H7 (cell line): ENCODE measurements at regions not wholly inside any gene's neighbourhood (a gene's known extent, or its start where the extent isn't known, plus 50 kb on each side); places are given as distances from the start of the nearest gene placed in this dataset.
"Not testable (repeated sequence)": the region's sequence is repeated elsewhere in the genome, so short reads cannot be mapped to it uniquely, and the experiment has no call there.

Source experiments
- DNase-seq: peaks from one replicate; pipeline ENCODE4 v3.0.0; 2012
- H3K27me3 ChIP-seq: 2 replicates; pipeline ENCODE4 v1.6.0; 2011; ENCODE audit warnings: mild to moderate bottlenecking, low read length; ENCODE audit not compliant: control insufficient read depth, insufficient read depth
- H3K36me3 ChIP-seq: replicated peaks from 2 replicates; pipeline ENCODE4 v1.5.1; 2011; ENCODE audit warnings: low read length; ENCODE audit not compliant: control insufficient read depth, insufficient read depth
- H3K4me3 ChIP-seq: 2 replicates; pipeline ENCODE4 v1.5.1; 2011; ENCODE audit warnings: low read depth, mild to moderate bottlenecking, control low read depth, low read length, moderate library complexity; ENCODE audit not compliant: insufficient read depth

DNA sequence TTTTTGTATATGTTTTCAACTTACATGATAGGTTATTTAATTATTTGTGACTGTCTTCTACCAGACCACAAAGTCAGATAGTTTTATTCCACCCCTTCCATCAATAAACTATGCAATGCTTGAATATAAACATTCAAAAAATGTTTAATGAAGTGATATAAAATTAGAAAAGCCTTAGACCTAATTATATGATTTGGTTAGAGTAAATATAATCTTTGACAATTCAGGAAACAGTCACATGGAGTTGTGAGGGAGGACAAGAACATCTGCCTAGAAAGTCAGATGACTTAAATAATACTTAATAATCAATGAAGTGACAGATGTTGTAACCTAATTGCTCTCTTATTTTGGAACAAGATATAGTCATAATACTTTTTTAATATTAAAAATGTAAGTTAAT lies 710.3 kb downstream of the ZBBX start:
- DNase-seq = no peak
- Histone ChIP-seq H3K27me3 (no peaks in the 10 kb centered on the region), H3K4me3 (no peak overlapping the region), H3K36me3 (no peaks in the 10 kb centered on the region)

DNA sequence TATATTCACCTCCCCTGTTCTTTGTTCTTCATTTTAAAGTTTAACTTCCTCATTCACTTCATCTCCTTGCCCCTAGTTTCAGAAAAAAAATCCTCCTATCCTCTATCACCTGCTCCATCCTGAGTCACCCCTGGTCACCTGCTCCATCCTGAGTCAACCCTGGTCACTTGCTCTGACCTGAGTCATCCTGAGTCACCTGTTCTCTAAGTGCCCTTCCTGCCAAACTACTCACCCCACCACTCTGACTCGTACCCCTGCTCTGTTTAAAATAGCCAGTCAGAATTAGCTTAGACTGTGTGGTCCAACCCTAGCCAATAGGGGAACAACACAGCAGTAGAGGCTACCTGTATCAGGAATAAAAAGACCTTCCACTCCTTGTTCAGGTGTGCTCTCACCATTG lies 716.9 kb downstream of the ZBBX start:
- Histone ChIP-seq H3K4me3 (no peak overlapping the region), H3K27me3 (no peaks in the 10 kb centered on the region), H3K36me3 (no peaks in the 10 kb centered on the region)
- DNase-seq = no peak

DNA sequence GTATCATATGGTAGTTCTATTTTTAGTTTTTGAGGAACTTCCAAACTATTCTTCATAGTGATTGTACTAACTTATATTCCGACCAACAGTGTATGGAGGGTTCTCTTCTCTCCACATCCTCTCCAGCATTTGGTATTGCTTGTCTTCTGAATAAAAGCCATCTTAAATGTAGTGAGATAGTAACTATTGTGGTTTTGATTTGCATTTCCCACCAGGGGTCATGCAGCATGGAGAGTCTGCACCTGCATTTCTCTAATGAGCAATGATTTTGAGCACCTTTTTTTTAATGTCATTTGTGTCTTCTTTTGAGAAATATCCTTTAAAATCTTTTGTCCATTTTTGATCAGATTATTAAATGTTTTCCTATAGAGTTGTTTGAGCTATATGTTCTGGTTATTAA lies 718.5 kb downstream of the ZBBX start:
- no peaks in the 10 kb centered on the region for H3K27me3 ChIP-seq
- no peak for DNase-seq

DNA sequence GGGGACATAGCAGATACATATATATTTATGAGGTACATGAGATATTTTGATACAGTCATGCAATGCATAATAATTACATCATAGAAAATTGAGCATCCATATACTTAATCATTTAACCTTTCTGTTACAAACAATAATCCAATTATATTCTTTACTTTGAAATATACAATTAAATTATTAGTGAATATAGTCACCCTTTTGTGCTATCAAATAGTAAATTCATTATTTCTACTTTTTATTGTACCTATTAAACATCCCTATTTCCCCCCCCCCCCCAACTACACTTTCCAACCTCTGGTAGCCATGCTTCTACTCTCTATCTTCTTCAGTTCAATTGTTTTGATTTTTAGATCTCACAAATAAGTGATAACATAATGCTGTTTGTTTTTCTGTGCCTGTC lies 719.1 kb downstream of the ZBBX start:
- Histone ChIP-seq H3K36me3 (no peaks in the 10 kb centered on the region), H3K27me3 (no peaks in the 10 kb centered on the region), H3K4me3 (no peak overlapping the region)
- no peak for DNase-seq

More for the DNA sequence above, 718.5 kb downstream of the ZBBX start:
- Histone ChIP-seq H3K4me3 (no peak overlapping the region), H3K36me3 (no peaks in the 10 kb centered on the region)

DNA sequence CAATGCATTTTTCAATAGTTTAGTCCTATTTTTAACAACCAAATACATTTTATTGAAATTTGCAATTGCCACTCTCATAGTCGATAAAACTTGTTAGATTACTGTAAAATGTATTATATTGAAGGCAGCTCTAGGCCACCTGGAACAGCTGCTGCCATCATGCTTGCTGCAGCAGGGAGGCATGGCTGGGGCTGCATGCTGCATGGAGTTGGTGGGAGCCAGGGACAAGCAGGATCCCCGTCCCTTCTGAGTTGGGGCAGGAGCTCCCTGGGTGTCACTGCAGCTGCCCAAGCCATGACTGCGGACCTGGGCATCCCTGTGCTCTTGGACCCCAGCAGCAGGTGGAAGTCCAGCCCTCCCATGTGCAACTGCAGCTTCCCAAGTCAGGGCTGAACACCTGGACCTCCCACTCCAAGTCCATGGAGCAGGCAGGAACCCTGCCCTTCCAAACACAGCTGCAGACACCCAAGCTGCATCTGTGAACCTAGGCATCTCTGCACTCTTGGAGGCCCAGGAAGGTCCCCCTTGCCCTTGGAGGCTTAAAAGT lies 742.0 kb downstream of the ZBBX start:
- H3K36me3 ChIP-seq = no peaks in the 10 kb centered on the region
- H3K27me3 ChIP-seq = no peaks in the 10 kb centered on the region
- no peak overlapping the region for H3K4me3 ChIP-seq
- DNase-seq = no peak

DNA sequence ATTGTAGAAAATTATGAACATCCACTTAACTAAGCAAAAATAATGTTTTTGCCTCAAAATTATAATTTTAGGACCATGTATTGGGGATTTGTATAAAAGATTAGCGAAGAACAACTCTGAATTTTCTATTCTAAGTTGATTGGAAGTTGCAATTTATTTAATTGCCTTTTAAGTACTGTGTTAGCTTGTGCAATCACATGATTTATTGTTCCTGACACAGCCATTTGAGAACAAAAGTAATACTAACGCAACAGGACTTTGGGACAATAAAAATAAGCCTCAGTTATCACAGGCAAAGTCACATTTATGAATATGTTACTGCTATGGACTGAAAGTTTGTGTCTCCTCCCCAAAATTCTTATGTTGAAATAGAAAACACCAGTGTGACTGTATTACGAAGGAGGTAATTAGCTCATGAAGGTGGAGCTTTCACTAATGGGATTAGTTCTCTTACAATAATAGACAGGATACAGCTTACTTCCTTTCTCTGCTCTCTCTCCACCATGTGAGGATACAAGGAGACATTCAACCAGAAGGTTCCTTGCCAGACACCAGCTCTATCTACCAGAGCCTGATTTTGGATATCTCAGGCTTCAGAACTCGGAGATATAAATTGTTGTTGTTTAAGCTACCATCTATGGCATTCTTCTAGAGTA lies 745.9 kb downstream of the ZBBX start:
- Histone ChIP-seq H3K27me3 (no peaks in the 10 kb centered on the region), H3K4me3 (no peak overlapping the region), H3K36me3 (no peaks in the 10 kb centered on the region)
- DNase-seq = no peak

DNA sequence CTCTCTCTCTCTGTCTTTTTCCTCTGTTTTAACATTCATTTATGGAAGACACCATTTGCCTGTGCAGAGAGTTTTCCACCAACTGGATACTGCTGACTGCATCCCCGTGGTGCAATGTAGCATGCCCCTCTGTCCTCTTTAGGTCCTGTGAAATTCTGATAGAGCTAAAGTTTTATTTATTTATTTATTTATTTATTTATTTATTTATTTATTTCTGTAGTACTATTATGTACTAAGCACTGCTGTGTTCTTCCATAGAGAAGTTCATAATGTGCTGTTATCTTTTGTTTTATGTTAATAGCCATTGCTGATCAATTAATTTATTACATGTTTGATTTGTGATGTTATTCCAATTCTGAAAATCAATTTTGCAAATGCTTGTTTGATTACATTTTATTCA lies 749.9 kb downstream of the ZBBX start:
- Histone ChIP-seq H3K4me3 (no peak overlapping the region), H3K36me3 (no peaks in the 10 kb centered on the region), H3K27me3 (no peaks in the 10 kb centered on the region)
- no peak for DNase-seq

DNA sequence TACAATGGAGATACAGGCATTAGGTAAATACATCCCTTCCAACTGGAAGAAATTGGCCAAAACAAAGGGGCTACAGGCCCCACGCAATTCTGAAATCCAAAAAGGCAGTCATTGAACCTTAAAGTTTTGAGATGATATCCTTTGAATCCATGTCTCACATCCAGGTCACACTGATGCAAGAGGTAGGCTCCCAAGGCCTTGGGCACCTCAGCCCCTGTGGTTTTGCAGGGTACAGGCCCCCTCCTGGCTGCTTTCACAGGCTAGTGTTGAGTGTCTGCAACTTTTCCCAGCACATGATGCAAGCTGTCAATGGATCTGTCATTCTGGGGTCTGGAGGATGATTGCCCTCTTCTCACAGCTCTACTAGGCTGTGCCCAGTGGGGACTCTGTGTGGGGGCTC lies 766.7 kb downstream of the ZBBX start:
- no peak for DNase-seq
- no peaks in the 10 kb centered on the region for H3K36me3 ChIP-seq
- H3K27me3 ChIP-seq = no peaks in the 10 kb centered on the region

DNA sequence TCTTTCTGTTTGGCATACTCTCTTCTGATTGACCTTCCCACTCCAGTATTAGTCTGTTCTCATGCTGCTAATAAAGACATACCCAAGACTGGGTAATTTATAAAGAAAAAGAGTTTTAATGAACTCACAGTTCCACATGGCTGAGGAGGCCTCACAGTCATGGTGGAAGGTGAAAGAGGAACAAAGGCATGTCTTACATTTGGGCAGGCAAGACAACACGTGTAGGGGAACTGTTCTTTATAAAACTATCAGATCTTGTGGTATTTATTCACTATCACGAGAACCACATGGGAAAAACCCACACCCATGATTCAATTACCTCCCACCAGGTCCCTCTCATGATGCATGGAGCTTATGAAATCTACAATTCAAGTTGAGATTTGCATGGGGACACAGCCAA lies 767.3 kb downstream of the ZBBX start:
- H3K27me3 ChIP-seq, H3K4me3 ChIP-seq, H3K36me3 ChIP-seq, DNase-seq: not testable (repeated sequence)

More for the DNA sequence above, 766.7 kb downstream of the ZBBX start:
- H3K4me3 ChIP-seq = no peak overlapping the region

DNA sequence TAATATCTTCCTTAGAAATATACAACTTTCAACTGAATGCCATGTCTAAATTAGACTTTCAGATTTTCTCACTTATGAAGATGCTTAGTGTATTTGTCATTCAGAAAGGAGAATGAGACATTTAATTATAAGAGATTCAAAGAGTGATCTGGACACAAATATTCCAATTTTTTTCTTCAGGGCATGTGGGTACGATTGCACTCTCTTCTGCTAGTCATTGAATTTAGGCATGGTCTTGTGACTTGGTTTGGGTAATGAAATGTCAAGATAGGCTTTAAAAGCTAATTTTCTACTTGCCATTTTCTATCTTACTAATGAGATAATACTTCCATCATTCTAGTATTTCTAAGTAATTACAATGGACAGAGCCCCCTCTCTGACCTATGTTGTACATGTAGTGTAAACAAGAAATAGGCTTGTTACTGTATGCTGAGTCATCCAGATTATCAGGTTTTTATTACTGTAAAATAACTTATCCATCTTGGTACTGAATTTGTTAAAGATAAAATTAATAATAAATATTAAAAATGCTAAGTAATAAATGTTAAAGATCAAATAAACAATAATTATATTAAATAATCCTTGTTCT lies 770.8 kb upstream of the BCHE start:
- no peaks in the 10 kb centered on the region for H3K27me3 ChIP-seq
- DNase-seq = no peak
- H3K4me3 ChIP-seq = no peak overlapping the region
- no peaks in the 10 kb centered on the region for H3K36me3 ChIP-seq

DNA sequence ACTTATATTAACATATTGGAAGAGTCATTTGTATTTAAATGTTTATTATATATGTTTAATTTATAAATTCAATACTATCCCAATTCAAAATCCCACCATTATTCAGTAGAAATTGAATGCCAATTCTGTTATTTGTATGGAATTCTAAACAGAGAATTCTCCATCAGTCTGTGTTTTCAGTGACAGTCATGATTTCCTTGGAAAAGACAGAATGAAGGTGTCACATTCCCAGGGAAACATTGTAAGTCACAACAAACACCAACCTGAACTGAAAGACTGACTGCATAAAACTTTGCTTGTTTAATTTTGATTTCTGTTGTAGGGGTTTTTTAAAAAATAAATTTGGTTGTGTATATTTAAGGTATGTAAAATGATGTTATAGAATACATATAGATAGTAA lies 769.8 kb upstream of the BCHE start:
- DNase-seq = no peak
- Histone ChIP-seq H3K27me3 (no peaks in the 10 kb centered on the region), H3K36me3 (no peaks in the 10 kb centered on the region), H3K4me3 (no peak overlapping the region)

DNA sequence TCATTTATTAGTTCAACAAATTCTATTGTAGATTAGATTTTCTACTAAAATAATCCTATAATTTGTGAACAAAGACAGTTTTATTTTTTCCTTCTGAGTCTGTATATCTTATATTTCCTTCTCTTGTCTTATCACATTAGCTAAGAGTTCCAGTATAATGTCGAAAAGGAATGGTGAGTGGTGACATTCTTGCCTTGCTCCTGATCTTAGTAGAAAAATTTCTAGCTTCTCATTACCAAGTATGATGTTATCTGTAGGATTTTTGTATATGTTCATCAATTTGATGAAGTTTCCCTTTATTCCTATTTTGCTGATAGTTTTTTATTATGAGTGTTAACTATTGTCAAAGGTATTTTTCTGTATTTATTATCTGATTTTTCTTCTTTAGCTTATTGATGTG lies 756.6 kb upstream of the BCHE start:
- Histone ChIP-seq H3K4me3 (no peak overlapping the region), H3K27me3 (no peaks in the 10 kb centered on the region), H3K36me3 (no peaks in the 10 kb centered on the region)
- no peak for DNase-seq

DNA sequence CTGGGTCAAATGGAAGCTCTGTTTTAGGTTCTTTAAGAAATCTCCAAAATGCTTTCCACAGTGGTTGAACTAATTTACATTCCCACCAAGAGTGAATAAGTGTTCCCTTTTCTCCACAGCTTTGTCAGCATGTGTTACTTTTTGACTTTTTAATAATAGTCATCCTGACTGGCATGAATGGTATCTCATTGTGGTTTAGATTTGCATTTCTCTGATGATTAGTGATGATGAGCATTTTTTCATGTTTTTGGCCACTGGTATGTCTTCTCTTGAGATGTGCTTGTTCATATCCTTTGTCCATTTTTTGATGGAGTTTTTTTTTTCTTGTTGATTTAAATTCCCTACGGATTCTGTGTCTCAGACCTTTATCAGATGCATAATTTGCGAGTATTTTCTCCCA lies 745.0 kb upstream of the BCHE start:
- Histone ChIP-seq H3K36me3 (no peaks in the 10 kb centered on the region), H3K27me3 (no peaks in the 10 kb centered on the region), H3K4me3 (no peak overlapping the region)
- no peak for DNase-seq

DNA sequence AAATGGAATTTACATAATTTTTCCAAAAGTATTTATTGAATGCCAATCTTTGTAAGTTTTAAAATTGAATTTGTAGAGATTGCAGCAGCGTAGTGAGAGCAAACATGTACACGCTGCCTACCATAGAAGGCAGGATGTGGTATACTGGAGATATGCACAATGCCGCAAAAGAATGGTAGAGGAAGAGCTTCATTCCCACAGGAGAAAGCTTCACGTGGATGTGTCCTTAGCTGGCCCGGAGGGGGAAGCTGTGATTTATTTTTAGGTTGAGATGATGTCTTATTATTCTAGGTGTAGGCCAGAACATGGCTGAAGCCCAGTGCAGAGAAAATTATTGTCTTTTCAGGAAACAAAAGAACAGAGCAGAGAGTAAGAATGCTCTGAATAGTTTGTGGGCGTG lies 743.3 kb upstream of the BCHE start:
- Histone ChIP-seq H3K4me3 (no peak overlapping the region), H3K27me3 (no peaks in the 10 kb centered on the region), H3K36me3 (no peaks in the 10 kb centered on the region)
- DNase-seq = no peak

DNA sequence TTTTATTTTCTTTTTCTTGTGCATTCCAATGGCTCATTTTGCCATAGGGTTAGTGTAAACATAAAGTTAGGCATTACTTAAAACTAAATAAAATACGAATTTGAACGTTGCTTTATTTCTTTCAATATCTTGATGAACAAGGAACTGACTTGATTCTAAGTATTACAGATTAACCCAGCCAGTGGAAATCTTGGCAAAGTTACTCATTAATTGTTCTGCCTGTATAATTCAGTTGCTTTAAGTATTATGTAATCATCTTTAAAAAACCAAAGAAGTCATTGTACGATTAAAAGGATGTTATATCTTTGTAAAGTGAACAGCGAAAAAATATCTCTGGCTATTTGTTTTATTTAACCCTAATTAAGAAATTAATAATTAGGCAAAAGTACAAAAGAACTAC lies 737.9 kb upstream of the BCHE start:
- DNase-seq = no peak
- no peaks in the 10 kb centered on the region for H3K36me3 ChIP-seq
- H3K27me3 ChIP-seq = no peaks in the 10 kb centered on the region
- H3K4me3 ChIP-seq = no peak overlapping the region
